GM12864 (cell line): ENCODE measurements at regions not wholly inside any gene's neighbourhood (a gene's known extent, or its start where the extent isn't known, plus 50 kb on each side); places are given as distances from the start of the nearest gene placed in this dataset.

Source experiments
- DNase-seq: peaks from one replicate; pipeline ENCODE4 v3.0.0-alpha.2; 2011; ENCODE audit warnings: low read depth
- H3K4me3 ChIP-seq: 2 replicates; pipeline ENCODE4 v1.5.1; 2011; ENCODE audit warnings: mild to moderate bottlenecking, low read depth, low read length, control low read depth
- TF ChIP-seq, protein P1 (sequence below): IDR thresholded peaks from 2 replicates; pipeline ENCODE4 v1.5.1; 2011; ENCODE audit warnings: low read depth, mild to moderate bottlenecking, moderate library complexity, low read length, control low read depth, inconsistent platforms; ENCODE audit errors: missing control alignments

DNA sequence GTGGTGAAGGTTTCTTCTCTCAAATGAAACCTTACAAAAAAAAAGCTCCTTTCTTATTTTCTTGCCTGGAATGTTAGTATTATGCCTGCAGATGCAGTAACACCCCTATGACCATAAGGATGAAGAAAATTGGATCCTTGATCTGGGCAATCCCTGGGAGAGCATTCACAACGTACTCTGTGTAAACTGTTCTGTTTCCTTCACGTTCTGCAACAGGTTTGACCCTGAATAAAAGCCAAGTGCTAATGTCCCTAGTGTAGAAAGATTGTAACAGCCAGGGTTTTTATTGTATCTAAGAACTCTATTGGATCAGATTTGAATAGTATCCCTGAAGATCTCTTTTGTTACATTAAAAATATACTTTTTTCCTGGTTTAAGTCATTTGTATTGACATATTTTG is 1639.6 kb upstream of the ACO1 start:
- DNase-seq = no peak

DNA sequence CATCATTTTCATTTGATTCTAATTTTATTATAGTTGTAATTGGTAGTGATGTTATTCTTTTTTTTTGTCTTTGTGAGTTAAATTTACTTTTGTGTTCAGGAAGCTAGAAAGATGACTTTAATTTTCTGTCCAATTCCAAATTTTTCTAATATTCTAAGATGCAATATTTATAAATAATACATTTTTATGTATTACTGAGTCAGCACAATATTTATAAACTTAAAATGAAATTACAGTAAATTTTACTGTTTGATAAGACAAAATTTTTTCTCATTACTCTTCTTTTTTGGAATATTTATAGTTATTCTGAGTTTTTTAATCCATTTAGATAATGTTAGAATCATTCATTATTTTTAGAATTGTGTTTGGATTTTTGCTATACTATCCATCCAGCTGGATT is 1637.9 kb upstream of the ACO1 start:
- no peak overlapping the region for H3K4me3 ChIP-seq
- no peak for DNase-seq
- TF ChIP-seq, protein P1, sequence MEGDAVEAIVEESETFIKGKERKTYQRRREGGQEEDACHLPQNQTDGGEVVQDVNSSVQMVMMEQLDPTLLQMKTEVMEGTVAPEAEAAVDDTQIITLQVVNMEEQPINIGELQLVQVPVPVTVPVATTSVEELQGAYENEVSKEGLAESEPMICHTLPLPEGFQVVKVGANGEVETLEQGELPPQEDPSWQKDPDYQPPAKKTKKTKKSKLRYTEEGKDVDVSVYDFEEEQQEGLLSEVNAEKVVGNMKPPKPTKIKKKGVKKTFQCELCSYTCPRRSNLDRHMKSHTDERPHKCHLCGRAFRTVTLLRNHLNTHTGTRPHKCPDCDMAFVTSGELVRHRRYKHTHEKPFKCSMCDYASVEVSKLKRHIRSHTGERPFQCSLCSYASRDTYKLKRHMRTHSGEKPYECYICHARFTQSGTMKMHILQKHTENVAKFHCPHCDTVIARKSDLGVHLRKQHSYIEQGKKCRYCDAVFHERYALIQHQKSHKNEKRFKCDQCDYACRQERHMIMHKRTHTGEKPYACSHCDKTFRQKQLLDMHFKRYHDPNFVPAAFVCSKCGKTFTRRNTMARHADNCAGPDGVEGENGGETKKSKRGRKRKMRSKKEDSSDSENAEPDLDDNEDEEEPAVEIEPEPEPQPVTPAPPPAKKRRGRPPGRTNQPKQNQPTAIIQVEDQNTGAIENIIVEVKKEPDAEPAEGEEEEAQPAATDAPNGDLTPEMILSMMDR = no peak

More for the DNA sequence above, 1639.6 kb upstream of the ACO1 start:
- no peak overlapping the region for H3K4me3 ChIP-seq
- TF ChIP-seq, protein P1 = no peak

GRCh38 chr9:30757723-30758122 is 1626.7 kb upstream of the ACO1 start:
- no peak overlapping the region for H3K4me3 ChIP-seq
- no peak for DNase-seq
- TF ChIP-seq, protein P1 = no peak

DNA sequence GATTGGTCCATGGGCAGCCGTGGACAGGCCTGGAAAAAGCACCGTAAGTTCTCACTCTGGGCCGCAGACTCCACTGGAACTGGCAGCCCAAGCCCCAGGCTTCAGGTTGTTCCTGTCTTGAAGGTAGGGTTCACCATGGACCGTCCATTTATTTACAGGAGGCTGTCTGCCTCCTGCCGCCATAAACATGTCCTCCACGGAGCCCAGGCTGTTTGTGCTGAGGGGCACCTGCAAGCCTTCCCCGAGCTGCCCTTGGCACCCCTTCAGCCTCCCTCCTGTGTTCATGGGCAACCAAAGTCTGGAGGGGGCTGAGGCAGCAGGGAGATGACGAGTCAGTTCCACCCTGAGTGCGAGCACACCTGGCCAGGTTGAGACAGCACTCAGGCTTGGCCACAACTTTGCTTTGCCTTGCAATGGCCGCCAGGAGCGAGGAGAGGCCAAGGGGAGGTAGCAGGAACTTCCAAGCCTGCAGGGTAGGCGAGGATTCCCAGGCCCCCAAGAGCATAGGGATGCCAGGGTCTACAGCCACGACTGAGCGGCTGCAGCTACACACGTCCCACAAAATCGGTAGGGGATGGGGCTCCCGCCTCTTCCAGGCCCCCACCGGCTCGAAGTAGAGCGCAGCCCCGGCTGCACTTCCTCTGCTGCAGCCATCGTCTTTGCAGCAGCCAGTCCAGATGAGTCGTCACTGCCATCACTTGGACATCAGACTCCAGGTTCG is 1625.6 kb upstream of the ACO1 start:
- DNase-seq = no peak
- TF ChIP-seq, protein P1 = no peak

GRCh38 chr9:30765318-30765717 is 1619.1 kb upstream of the ACO1 start:
- DNase-seq = no peak
- TF ChIP-seq, protein P1 = no peak
- no peak overlapping the region for H3K4me3 ChIP-seq

More for the DNA sequence above, 1625.6 kb upstream of the ACO1 start:
- H3K4me3 ChIP-seq = no peak overlapping the region

- TF ChIP-seq, protein P1 = no peak
- DNase-seq = no peak
- H3K4me3 ChIP-seq = no peak overlapping the region
Observed at GRCh38 chr9:30771163-30771708, 1613.2 kb upstream of the ACO1 start.

- DNase-seq = no peak
- TF ChIP-seq, protein P1 = no peak
- no peak overlapping the region for H3K4me3 ChIP-seq
Observed at GRCh38 chr9:30771760-30772159, 1612.7 kb upstream of the ACO1 start.
